GM21447 (cell line): ENCODE measurements at regions not wholly inside any gene's neighbourhood (a gene's known extent, or its start where the extent isn't known, plus 50 kb on each side); places are given as distances from the start of the nearest gene placed in this dataset.
"Not testable (repeated sequence)": the region's sequence is repeated elsewhere in the genome, so short reads cannot be mapped to it uniquely, and the experiment has no call there.

Experiments
- ATAC-seq: cut with Tn5 transposase; IDR thresholded peaks from one replicate; pipeline ENCODE4 v1.9.1; 2021; ENCODE audit not compliant: unreplicated experiment

DNA sequence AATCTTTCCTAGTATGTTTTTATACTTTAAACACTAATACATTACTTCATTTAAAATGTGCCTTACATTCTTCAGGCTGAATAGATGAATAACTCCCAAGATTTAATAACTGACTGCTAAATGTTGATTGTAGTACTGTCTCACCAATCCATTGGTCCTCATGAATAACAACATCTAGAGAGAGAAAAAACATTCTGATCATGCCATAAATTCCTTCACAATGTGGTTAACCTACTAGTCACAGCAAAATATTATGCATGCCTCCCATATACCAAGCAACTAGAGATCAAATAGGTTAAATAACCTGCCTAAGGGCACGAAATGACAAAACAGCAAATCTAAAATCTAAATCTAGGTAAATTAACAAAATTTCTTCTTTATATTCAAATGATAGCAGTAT is 66.2 kb downstream of the SYT15 start:
- not testable (repeated sequence) for ATAC-seq

DNA sequence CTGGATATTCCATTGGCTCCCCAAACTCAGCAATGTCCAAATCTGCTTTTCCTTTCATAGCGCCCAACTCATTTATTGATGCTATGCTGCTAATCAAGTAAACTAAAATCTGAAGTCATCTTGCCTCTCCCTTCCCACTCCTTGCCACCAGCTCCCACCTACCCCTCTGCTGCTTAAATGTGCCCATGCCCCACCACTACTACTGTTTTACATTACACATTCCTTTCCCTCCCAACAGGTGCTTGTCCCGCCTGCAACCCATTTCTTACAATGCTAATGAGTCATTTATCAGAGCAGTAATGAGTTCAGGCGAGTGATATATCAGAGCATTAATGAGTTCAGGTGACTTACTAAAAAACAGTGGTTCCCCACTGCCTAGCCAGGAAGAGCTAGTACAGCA is 67.2 kb downstream of the SYT15 start:
- ATAC-seq, result not testable (repeated sequence)

DNA sequence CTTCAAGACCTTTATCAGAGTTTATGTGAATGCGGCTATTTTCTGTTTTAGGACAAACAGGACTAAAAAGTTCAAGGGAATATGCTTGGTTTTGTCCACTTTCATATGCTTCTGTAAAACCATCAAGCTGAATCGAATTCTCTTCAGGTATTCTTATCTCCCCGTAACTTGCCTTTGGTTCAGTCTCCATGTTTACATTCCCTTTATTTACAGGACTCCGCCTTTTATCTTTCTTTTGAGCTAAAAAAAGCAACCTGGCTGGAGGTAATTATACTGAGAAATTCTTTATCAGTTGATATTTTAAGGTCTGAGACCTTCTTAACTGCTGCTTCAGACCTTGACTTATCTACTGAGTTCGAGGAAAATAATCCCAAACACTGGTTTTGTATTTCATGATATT is 72.0 kb downstream of the SYT15 start:
- not testable (repeated sequence) for ATAC-seq

DNA sequence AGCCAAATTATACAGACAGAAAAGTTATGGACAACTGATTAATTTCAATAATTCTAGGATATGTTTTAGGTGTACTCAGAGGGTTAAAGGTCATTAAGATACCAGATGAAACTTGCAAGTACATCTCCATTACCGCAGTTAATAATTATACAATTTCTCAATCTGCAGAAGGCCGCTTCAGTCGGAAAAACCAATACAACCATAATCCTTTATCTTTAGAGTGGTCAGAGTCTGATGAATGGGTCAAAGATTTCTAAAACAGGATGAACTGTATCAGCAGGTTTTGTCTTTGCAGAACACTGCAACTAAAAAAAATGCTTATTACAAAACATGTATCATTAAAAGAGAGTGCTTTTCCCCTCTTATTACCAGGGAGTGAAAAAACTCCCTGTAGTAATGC is 78.5 kb downstream of the SYT15 start:
- not testable (repeated sequence) for ATAC-seq

DNA sequence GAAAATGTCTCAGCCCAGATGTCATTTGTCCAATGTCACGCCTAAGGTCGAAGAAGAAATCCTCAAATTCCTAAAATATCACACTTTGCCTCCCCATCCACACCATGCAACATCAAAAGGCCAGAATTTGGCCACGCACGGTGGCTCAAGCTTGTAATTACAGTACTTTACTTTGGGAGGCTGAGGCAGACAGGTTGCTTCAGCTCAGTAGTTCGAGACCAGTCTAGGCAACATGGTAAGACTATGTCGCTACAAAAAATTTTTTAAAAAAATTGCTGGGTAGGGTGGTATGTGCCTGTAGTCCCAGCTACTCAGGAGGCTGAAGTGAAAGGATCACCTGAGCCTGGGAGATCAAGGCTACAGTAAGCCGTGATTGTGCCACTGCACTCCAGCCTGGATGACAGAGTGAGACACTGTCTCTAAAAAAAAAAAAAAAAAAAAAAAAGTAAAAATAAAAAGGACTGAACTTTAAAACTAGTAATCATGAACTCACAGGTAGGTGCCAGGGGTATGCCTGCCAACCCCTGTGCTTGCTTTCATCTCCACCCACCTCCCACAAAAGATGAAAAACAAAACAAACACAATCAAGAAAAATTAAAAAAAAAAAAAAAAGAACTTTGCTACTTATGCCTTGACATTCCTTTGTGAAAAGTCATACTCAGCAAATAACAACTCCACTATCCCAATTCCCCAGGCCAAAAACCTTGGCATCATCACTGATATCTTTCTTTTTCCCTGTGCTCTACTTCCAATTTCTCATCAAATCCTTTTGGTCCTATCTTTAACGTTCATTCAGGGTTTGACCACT is 81.3 kb downstream of the SYT15 start:
- ATAC-seq, result not testable (repeated sequence)

DNA sequence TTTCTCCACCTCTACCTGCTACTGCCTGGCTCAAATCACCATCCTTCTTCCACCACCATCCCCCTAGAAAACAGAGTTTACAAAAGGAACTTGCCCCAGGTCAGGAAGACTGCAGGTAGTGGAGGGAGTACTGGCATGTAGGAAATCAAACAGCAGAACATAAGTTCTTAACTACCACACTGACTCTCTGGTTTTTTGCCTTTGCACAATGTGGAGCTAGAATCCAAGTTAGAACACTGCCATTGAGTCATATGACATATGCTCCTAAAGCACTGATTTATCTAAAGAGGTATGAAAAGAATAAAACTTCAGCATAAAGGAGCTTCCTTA is 81.9 kb downstream of the SYT15 start:
- ATAC-seq, result not testable (repeated sequence)

DNA sequence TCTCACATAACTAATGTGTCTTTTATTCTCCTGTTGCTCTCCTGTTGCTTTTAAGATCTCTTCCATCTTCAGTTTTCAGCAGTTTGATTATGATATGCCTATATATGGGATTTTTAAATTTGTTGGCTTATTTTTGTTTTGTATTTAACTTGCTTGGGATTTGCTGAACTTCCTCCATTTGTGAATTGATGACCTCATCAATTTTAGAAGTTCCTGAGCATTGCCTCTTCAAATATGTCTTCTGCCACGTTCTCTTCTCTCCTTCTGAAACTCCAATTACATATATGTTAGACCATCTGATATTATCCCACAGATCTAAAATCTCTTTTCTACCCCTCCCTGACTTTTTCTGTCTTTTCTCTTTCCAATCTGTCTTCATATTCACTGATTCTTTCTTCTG is 86.6 kb downstream of the SYT15 start:
- ATAC-seq, result not testable (repeated sequence)

DNA sequence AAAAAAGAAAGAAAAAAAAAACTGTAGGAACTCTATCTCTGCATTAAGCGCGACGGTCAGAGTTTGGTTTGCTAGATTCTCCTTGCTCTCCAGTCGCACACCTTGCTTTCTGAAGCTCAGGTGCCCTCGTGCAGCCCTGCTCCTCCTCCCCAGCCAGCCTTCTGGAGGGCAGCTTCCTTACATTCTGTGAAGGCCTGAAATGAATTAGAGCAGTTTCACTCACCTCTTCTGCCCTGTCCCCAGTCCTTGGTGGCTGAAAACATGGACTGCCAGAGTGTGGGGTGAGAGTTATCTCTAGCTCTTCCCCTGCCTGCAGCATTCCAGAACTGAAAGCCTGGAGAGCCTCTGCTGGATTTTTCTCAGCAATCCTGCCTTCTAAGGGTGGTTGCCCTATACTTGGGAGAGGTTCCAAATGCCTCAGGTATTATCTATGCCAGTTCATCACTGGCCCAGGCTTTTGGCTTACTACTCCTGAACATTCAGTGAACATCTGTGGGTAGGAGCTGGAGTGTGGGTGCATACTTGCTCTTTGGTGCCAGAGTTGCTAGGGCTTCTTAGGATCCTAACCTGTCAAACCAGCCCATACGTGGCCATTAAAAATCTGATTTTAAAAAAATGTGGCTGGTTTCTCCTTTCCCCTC is 89.5 kb downstream of the SYT15 start:
- not testable (repeated sequence) for ATAC-seq

DNA sequence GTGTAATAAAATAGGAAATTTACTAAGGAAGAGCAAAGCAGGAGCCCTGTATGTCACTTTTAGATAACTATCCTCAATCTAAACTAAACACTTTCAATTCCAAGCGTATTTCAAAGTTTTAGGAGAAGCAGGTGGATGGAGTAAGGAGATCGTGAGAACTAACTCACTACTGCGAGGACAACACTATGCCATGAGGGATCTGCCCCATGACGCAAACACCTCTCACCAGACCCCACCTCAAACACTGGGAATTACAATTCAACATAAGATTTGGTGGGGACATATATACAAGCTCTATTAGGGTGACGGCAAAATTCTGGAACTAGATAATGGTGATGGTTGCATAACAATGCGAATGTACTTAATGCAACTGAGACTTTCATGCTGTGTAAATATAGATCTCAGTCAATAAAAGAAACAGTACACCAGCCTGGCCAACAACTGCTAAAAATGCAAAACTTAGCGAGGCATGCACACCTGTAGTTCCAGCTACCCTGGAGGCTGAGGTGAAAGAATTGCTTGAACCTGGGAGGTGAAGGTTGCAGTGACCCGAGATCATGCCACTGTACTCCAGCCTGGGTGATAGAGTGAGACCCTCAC is 99.0 kb downstream of the SYT15 start:
- ATAC-seq, result not testable (repeated sequence)

DNA sequence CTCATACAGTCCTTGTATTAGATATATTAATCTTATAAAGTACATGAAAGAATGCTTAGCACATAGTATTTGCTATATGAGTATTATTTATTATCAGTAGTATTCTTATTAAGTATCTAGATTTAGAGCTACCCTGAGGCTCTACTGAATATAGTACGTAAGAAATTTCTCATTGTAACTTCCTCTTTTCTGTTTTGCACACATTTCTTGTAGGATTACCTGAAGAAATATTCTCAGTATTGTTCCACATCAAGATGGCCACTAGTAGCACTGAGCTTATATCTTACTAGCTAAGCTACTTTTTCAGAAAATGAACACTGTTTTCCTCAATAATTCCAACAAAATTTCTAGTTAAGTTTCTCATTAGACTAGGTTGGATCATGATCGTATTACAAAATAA is 112.5 kb downstream of the SYT15 start:
- not testable (repeated sequence) for ATAC-seq

DNA sequence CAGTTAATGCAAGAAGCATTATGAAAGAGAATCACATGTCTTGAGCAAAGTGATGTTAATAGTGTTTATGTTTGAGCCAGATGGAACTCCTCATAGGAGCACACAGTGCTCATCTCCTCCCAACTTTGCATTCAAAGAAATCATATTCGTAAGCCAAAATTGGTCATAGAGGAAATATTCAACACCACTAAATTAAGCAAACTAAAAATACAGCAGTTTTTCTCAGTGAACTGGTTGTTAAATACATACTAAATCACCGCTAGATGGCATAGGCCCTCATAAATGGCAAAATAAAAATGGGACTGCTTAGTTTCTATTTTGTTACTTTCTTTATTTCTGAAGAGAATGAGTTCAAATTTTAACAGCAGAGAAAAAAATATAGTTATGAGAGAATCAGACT is 114.3 kb downstream of the SYT15 start:
- ATAC-seq, result not testable (repeated sequence)

DNA sequence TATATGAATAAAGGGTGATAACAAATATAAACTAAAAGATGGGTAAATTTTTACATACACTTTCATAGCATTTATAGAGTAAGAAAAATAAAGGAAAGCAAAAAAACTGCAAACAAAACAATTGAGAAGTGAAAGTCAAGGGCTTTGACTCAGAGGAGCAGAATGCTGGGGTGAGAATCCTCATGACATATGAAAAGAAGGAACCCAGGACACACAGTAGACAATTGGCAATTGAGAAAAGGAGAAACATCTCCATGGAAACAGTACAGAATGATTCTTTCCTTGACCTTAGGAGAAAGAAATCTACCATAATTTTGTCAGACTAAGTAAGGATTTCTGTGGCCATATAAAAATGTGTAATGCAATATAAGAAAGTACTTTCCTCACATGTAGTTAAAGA is 138.3 kb downstream of the SYT15 start:
- not testable (repeated sequence) for ATAC-seq

DNA sequence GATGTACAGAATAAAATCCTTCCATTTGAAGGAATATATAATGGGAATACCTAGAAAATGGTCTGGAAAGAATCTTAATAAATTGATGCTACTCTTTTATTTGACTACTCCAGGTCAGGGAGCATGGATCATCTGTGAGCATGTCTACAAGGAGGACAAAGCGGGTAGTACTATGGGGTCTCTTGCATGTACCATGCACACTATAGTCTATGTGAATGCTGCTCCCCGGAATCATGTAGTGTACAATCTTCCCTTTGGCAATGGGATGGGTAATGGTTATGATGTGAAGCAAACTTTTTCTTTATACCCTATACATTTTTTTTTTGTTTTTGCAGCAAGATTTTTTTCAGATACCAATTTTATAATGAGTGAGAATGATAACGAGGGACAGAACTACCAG is 139.1 kb downstream of the SYT15 start:
- not testable (repeated sequence) for ATAC-seq

DNA sequence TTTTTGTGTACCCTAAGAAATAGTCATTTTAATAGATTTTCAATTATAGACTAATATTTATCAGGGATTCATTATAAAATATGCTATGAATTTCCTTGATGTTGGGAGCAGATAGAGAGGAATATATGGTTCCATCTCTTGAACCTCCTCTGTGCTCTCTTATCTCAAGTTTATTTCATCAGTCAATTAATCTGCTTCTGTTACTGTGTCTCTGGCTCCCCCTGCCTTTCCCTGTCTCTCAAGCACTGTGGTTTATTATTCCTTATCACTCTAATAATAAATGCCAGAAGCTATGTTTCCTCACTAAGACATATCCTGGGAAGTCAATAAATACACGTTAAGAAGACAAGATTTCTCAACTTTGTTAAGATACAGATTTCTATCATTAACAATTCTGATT is 141.5 kb downstream of the SYT15 start:
- ATAC-seq, result not testable (repeated sequence)

DNA sequence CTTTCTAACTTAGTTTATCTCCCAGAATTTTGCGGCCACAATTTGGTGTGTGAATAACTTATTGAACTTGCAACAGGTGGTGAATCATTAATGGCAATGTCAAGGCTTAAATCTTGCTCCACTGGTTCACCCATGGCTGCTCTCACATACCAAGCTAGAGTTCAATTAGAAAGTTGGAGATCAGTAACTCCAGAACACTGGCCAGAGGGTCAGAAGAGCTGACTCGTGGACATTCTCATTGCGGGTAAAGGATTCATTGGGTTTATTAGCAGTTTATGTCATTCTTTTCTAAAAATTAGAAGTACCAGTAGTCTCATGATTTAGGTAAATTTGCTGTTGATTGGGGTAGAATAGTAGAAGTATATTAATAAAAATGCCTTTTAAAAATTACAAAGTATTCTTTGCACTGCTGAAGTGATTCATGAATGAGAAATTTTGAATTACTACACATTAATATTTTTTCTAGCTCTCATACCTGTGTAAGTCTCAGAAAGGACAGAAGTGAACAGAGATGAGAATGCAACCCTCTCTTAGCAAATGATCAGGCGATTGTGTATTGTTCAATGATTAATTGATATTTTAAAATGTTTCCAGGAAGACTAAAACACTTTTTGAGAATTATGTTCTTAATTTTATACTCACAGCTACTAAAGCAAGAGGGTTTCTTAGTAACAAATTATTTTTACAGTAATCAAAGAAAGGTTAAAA is 142.0 kb downstream of the SYT15 start:
- ATAC-seq, result not testable (repeated sequence)

DNA sequence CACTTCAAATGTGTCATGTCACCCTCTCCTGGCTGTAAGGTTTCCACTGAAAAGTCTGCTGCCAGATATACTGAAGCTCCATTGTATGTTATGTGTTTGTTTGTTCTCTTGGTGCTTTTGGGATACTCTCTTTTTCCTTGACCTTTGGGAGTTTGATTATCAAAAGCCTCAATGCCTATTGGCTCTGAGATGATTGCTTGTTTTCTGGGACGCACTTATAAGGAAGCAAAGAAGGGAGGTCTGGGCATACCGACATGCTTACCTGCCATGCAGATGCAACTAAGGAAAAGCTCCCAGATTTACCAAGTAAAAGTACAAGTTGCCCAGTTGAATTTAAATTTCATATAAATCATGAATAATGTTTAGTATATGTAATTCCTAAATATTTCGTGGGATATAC is 145.3 kb downstream of the SYT15 start:
- ATAC-seq, result not testable (repeated sequence)

DNA sequence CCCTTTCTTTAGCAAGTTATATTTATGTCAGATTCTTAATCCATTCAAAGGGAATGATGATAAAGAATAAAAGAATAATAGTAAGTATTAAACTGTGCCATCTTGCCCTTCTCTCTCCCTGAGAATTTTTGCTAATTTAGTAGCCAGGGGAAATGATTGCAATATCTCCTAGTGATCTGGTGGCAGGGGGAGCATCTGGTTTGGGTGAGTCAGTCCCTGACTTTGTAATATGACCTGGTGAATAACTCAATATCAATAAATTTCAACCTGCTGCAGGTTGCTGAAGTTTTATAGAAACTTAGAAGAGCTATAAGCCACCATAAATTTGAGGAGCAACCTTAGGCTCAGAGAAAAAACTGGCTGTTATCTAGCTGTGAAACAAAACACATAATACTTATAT is 149.4 kb downstream of the SYT15 start:
- ATAC-seq, result not testable (repeated sequence)

DNA sequence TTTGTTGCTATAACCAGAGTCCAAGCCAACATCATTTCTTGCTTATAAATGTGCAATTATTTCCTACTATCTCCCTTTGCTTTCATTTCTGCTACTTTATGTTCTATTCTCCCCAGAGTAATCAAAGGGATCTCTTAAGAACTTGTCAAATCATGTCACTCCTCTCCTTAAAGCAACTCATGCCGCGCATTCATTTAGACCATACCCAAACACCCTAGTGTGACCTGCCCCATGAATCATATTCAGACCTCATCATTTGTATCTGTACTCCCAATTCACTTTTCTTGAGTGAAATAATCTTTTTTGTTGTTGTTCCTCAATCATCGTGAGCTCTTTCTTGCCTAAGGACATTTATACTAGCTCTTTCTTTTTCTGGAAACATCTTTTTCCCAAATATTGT is 151.8 kb downstream of the SYT15 start:
- not testable (repeated sequence) for ATAC-seq

DNA sequence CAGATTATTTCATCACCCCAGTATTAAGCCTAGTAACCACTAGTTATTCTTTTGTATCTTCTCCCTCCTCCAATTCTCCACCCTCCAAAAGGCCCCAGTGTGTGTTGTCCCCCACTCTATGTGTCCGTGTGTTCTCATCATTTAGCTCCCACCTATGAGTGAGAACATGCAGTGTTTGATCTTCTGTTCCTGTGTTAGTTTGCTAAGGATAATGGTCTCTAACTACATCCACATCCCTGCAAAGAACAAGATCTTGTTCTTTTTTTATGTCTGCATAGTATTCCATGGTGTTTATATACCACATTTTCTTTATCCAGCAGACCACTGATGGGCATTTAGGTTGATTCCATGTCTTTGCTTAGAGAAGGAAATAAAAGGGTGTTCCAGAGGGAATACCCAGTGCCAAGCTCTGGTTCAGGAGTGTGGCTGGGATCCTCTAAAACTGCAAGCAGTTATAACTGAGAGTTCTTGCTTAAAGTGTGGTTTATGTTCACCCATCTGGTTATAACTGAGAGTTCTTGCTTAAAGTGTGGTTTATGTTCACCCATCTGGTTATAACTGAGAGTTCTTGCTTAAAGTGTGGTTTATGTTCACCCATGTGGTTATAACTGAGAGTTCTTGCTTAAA is 154.8 kb downstream of the SYT15 start:
- not testable (repeated sequence) for ATAC-seq

DNA sequence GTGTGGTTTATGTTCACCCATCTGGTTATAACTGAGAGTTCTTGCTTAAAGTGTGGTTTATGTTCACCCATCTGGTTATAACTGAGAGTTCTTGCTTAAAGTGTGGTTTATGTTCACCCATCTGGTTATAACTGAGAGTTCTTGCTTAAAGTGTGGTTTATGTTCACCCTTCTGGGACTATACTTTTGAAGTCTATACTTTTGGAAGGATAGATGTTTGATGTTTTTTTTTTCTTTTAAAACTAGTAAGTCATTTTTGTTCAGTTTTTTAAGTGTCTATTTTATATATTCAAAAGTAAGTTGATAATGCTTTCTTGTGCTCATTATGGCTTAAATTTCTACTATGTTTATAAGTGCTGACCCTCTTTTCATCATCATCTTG is 155.3 kb downstream of the SYT15 start:
- ATAC-seq, result not testable (repeated sequence)

DNA sequence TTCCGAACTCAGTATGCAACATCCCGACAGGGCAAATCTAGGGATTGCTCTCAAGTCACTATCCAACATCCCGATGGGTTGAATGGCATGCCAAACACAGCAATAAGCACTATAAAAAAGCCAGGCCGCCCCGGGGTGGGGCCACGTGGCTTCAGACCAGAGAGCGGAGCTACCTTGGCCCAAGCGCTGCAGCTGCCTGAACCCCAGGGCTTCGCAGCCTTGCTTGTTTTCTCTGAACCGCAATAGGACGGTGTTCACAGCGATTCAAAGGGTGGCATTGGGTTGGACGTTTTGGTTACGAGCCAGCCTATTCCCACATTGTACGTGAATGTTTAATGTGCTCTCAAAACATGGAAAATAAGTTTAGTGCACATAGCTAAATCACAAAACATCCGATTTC is 161.0 kb downstream of the SYT15 start:
- ATAC-seq, result not testable (repeated sequence)
